Fibroblast of skin of right quadriceps (primary cell): ENCODE measurements at regions not wholly inside any gene's neighbourhood (a gene's known extent, or its start where the extent isn't known, plus 50 kb on each side); places are given as distances from the start of the nearest gene placed in this dataset.

ENCODE experiments used
- DNase-seq: peaks from one replicate; pipeline ENCODE4 v3.0.0-alpha.2; 2013

DNA sequence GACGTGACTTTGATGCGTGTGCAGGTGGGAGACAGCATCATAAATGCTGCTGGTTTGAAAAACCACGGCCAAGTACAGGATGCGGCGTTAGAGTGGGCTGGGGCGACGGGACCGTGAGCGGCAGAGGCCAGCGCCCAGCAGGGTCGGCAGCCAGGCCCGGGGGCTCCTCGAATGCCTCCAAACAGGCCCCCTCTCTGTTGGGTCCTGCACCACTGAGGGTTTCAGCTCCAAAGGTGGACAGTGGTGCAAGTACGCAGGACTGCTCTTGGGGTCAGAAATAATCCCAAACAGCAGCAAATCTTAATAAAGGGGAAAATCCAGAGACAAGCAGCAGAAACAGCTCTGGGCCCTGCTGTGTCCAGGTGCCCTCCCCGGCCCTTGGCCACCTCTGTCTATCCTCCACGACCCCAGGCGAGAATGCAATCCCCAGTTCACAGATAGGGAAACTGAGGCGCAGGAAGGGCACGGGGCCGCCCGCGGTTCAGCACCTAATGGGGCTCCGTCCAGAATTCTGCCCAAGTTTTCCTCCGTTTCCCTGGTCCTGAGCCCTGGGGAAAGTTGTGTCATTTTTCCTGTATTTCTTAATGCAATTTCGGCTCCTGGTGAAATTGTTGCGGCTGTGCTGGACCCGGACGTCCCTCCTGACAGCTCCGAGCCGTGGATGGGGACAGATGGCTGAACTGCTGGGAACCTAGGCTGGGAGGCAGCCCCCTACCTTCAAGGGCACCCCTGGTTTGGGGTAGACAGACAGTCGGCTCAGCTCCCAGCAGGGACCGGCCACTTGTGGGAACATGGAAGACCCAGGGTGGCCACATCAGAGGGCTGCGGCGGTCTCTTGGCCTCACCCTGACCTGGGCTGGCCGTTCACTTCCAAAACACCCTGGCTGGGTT is 97.4 kb downstream of the FOXL3 start:
- no peak for DNase-seq

DNA sequence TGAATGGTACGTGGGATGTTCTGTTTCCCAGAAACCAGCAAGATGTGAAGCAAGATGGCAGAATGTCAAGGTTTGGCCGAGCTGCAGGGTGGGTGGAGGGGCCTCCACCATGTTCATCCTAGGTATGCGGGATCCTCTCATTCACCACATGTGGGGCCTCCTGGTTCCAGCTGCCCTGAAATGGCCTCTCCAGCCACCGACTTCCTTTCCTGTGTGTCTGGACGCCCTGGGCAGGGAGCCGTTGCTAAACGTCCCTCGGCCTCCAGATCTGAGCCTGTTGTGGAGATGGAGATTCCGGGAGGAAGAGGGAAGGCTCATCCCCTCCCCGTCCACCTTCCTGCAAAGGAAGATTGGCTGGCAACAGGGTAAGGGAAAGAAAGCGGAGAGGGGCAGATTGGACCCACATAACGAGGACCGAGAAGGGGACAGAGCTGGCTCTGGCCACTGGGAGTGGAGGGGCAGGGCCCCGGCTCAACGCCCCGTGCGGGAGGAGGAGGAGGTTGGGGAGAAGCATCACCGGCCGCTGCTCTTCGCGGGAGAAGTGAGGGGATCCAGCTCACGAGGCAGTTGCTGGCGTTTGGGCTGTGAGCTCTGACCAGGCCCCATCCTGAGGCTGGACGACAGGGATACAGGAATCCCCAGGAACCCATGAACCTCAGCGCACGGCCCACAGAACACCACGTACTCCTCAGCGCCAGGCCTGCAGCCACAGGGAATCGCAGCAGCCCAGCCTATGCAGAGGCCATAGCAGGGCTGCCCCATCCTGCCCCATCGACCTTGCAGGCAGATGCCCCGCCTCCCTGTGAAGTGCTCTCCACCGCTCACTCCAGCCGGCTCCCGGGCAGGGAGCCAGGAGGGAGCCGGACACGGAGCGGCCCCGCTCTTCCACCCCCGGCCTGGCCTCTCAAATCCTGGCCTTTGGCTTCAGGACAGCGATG is 98.3 kb downstream of the FOXL3 start:
- no peak for DNase-seq

DNA sequence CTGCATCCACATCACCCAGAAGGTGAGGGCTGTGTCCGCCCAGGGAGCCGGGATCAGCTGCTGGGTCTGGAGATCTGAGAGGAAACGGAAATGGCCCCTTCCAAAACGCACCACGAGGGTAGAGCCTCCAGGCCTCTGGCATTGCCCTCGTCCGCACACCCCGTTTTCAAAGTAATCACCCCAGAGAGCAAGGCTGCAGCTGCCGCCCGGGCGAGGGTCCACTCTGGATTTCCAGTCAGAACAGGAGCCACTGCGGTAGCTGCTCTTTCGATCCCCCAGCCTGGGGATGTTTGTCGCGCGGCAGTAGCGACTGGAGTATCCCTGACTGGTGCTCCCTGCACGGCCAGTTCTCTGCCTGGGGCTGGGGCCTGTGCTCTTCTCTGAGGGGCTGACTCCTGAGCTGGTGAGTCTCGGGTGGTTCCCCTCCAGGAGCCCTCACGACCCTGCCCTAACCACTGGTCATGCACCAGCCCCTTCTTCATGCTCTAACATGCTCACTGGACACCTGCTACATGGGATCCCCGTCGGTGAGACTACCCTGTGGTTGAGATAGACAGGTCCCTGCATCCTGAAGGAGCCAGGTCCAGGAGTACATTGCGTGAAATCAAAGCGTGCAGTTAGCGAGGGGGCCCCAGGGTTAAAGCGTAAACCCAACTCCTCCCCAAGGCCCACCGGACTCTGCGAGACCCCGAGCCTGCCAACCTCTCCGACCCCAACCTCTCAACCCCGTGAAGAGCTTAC is 99.2 kb downstream of the FOXL3 start:
- DNase-seq = no peak

DNA sequence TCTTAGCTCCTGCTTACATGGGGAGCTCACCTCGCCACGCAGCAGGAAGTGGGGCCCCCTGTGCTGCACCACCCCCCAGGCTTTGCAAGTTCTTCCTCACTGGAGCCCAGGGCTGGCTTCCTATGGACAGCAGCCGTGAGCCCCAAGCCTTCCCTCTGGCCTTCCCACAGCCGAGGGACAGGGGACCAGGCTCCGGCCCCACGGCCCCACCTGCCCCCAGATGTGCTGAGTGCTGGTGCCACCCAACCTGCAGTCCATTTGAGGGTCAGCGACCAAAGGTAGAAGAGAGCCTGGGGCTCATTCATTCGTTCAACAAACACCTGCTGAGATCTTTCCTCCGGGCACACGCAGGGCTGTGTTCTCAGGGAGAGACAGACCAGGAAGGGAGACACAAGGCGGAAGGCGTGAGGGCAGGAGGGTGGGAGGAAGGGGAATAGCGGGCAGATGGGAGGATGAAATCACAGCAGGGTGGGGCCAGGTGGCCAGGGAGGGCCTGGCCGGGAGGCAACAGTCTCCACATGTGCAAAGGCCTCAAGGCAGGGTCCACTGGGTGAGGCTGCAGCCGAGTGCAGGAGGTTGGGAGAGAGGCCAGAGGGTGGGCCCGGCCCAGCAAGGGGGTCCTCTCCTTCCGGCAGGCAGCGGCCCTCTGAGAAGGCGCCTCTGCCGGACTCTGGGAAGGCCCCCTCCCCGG is 100.1 kb downstream of the FOXL3 start:
- DNase-seq = no peak

DNA sequence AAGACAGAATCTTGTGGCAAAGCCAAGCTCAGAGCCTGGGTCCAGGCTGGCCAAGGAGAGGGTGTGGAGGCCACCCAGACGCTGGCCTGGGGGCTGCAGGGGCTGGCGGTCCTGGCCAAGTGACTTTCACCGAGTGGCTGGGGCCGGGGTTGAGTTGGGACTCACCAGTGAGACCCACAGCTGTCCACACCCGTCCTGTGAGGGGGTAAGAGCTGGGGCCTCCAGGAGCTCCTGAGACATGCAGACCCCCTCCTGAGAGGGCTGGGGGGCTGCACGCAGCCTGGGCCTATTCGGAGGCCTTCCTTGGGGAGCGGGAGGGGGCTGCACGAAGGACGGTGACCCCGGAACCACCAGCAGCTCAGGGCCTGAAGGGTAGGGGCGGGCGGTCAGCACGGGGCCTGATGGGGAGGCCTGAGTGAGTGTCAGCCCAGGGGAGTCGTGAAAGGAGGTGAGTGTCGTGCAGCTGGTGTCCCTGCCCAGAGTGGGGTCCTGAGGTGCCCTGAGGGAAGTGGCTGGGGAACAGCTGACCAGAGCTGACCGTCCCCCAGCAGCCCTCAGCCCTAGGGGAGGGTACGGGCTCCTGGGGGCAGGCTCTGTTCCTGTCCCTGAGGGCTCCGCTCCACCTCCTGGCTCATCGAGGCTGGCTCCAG is 100.9 kb downstream of the FOXL3 start:
- no peak for DNase-seq

DNA sequence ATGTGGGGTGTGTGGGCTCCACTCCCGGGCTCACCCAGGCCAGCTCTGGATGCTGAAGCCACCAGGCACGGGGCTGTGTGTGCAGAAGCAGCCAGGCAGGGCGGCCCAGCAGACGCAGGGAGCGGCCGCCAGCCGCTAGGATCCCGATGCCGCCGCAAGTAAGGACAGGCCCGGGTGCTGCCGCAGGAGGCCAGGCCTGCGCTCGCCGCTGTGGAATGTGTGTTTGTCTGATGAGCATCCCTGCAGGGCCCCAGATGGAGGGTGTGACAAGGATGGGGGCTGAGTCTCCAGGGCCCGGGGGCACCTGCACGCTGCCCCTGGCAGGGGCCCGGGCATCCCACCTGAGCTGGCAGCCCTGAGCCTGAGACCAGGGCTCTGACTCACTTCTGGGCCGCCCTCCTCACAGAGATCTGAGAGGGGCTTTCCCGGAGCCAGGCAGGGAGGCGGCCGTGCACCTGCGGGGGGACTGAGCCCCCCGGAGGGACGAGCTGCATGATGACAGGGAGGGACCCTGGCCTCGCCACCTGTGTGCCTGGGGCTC is 101.5 kb downstream of the FOXL3 start:
- DNase-seq = no peak

DNA sequence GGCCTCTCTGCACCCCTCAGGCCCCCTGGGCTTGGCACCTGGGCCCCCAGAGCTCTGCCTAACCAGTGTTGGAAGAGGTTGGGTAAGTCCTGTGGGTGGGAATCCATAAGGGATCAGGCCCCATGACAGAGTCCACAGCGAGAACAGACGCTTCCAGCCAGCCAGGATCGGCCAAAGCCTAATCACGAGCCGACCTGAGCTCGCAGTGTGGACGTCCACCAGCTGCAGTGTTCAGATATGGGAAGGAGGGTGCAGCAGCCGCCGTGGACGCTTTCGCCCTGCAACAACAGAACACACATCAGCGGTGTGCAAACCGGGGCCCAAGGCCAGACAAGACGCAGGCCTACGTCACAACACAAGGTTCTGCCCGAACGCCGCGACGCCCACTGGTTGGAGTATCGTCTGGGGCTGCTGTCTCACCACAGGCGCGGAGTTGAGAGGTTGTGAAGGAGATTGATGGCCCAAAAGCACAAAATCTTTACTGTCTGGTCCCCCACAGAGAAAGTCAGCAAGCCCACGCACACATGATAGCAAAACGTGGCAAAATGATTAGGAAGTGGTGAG is 102.1 kb downstream of the FOXL3 start:
- DNase-seq = no peak

DNA sequence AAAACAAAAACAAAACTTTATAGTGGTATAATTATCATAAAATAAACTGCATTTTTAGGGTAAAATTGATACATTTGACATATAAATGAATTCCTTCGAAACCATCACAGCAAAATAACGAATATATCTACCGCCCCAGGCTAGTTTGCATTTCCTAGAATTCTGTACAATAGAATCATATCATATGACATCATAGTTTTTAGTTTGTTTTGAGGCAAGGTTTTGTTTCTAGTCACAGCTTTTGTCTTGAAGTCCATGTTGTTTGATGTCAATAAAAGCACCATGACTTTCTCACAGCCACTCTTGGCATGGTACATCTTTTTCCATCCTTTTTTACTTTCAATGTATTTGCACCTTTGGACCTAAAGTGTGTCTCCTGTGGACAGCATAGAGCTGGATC is 102.9 kb downstream of the FOXL3 start:
- DNase-seq = no peak

DNA sequence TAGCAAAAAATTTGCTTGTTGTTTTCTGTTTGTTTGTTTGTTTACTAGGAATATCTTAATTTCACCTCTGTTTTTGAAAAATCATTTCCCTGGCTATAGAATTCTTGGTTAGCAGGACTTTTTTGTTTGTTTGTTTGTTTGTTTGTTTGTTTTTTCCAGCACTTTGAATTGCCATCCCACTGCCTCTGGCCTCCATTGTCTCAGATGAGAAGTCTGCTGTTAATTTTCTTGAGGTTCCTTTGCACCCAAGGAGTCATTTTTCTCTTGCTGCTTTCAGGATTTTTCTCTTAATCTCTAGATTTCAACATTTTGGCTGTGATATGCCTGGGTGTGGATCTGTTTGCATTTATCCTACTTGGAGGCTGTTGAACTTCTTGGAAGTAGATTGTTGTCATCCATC is 105.7 kb downstream of the FOXL3 start:
- no peak for DNase-seq

DNA sequence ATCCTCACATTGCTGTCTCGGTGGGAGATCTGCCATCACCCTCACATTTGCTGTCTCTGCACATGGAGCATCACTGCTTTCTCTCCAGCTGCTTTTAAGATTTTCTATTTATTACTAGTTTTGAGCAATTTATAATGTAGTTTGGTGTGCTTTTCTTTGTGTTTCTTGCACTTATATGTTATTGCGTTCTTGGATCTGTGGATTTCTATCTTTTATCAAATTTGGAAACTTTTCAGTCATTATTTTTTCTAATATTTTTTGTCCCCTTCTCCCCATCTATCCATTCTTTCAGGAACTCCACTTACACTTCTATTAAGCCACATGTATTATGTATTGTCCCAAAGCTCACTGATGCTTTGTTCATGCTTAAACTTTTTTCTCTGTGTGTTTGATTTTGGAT is 108.9 kb downstream of the FOXL3 start:
- DNase-seq = no peak

DNA sequence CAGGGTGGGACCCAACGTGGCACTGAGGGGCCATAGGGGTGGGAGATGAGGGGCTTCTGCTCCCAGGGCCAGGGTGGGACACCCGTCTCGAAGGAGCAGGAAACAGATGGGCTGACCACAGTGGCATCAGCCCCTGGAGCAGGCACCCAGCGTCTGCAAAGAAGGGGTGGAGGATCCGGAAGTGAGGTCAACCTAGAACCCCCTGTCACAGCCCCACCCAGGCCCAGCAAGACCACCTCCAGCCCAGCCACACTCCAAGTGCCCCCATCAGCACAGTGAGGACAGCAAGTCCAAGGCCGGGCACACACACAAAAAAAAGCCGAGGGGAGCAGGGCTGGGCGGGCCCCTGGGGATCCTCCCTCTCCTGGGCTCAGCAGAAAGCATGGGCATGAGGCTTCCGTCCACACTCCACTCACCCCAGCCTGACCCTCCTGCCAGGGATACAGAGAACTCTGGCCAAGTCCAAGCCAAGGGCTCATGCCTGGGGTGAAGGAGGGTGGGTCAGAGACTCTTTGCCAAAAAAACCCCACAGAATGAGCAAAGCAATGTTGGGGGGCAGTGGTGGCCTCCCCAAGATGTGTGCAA is 111.0 kb downstream of the FOXL3 start:
- DNase-seq = no peak

DNA sequence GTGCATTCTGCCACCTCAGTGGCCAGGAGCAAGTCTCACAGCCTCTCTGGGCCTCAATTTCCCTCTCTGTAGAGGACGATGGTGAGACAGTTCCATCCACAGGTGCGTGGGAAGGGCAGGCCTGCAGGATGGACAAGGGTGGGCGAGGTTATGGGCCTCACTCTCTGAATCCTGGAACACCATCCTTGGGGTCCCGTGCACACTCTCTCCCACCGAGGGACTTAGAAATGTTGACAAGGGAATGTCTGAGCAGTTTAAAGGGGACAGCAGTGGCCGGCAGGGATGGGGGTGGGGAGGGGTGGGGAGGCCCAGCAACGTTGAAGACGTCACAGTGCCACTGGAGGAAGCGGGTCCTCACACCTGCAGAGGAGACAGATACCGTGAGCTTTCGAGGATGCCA is 111.5 kb downstream of the FOXL3 start:
- DNase-seq = no peak

DNA sequence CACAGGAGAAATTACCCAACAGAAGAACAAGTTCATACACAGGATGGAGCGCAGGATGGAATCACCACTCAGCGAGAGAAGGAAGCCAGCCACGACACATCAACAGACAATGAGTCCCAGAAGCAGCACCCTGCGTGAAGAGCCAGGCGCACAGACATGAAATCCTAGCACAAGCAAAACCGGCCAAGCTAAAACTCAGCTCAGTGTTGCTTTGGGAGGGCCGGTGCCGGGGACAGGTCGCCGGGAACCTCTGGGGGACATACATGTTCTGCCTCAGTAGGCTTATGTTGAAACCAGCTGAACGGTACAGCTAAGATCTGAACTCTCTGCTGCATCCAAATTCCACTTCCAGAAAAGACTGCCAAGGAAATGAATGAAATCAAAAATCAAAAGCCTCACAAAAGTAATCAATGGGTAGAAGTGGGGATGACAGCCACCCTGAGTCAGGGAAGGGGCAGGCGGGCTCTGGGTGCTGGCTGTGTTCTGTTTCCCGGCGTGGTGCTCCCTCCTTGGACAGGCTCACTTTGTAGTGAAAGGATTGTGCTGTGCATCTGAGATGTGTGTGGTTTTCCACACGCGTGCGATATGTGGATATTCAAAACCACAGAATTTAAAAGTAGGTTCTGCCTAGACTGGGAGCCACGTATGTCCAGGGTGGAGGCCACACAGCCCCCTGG is 114.7 kb downstream of the PDGFA start:
- DNase-seq = no peak

DNA sequence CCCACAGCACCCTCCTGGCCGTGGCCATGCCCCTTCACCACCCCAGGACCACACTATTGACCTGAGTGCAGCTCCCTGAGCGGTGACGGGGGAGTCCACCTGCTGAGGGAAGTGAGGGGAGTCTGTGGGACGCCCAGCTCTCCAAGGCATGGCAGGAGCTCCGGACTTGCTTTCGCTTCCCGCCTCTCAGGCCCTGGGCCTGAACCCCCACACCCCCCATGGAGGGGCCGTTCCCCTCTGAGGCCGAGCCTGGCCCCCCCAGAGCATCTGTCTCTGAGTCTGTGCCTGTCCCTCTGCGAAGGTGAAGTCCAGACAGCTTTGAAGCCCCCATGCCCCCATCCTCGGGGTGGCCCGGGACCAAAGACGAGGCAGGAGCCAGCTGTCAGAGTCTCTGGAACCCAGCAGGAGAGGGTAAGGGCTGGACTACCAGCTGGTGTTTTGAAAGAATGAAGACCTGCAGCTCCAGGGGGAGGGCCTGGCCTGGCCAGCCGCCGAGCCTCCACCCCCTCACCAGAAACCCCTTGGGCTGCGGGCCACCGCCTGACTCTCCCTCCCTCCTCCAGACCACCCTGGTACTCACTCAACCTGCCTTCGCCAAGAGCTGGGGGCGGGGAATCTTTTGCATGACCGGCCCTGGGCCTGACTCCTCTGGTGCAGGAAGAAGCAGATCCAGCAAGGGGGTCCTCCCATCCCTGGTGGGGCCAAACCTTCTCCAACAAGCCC is 114.0 kb downstream of the PDGFA start:
- no peak for DNase-seq

DNA sequence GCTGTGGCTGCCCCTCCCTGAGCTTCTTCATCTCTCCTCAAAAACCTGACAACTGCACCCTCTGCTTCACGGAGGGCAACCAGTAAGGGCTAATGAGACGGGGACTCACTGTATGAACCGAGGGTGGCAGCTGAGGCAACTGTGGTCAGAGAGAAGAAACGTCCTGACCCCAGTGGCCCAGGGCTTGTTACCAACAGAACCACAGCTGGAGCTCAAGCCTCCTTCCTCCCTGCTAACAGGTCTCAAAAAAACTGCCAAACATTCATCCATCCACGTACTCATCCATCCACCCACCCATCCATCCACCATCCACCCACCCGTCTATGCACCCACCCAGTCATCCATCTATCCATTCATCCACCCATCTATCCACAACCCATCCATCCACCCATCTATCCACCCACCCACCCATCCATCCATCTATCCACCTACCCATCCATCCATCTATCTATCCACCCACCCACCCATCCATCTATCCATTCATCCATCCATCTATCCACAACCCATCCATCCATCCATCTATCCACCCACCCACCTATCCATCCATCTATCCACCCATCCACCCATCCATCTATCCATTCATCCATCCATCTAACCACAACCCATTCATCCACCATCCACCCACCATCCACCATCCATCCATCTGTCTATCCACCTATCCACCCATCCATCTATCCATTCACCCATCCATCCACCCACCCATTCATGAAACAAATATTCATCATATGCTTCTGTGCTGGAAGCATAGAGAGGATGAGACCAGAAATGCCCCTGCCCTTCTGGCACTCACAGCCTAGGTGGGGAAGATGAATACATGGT is 111.7 kb downstream of the PDGFA start:
- DNase-seq = no peak

DNA sequence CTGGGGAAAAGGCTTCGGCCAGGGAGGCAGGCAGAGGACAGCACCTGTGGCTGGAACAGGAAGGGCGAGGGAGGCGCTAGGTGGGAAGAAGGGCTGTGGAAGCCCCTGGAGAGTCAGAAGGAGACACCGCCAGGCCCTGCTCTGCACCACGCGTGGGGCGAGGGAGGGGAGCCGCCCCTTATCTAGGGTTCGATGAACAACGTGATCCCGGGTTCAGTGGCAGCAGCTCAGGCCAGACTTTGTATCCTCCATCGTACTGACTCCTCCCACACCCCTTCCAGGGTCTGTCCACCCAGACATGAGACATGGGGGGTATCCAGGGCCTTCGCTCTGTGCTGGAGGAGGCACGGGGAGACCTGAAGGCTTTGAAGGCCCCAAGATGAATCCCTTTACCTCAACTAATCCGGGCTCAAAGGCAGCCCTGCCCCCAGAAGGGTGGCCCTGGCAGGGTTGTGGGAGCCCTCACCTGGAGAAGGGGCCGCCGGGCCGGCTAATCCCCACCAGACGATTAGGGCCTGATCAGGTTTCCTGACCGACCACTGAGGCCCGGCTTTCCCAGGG is 110.8 kb downstream of the PDGFA start:
- no peak for DNase-seq

DNA sequence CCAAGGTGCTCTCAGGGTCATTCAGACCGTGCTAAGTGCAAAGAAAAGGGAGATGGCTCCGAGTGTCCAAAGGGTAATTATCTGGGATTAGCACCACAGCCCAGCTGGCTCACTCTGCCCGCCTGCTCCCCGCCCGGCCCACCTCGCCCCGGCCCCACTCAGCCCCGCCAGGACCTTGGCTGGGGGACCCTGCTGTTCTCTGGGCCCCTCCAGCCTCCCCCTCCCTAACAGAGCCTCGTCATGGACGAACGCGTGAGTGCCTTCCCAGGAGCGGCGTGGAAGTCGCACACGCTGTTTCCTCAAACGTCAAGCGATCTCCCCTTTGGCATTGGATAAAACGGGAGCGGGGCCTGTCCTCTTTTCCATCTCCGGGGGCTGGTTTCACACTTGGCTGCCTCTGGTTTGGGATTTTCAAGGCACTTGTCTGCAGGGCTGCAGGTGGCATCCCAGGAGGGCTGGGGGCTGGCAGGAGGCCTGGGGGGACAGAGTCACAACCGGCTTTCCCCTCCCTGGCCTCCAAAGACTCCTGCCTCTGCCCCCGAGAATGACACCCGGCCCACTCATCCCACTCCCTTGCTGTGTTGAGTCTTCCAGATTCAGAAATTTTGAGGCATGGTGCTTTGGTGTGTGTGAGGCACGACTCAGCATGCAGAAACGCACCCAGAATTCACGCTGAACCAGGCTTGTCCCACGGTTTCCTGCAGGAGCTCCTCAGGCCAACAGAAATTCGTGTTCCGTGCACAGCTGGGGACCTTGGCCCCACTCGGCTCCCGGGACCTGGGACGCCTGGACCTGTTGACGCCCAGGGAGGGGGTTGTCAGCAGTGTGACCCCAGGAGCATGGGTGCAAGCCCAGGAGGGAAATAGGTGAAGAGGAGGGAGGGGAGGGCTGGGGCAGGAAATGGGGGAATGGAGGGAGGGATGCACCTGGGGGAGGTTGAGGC is 110.0 kb downstream of the PDGFA start:
- DNase-seq = no peak
